ENCODE measurements at regions not wholly inside any gene's neighbourhood (a gene's known extent, or its start where the extent isn't known, plus 50 kb on each side); places are given as distances from the start of the nearest gene placed in this dataset.
"Not testable (repeated sequence)": the region's sequence is repeated elsewhere in the genome, so short reads cannot be mapped to it uniquely, and the experiment has no call there.

- no peak overlapping the region for H3K27ac ChIP-seq
- TF ChIP-seq POLR2A (IDR thresholded peaks at IDR 0.05) (no peak), CTCF (IDR thresholded peaks at IDR 0.05 in 4 of 5, conservative IDR thresholded peaks at IDR 0.05 in 1 of 5) (no peak)
- no peak overlapping the region for H3K4me3 ChIP-seq
- H3K27me3 ChIP-seq = no peaks in the 10 kb centered on the region
- no peaks in the 10 kb centered on the region for H3K9me3 ChIP-seq
- in situ Hi-C loops (cut with MboI; ENCODE audit: low sequenced_read_pairs in 4 of 4) (no loop called here), intact Hi-C loops (cut with DNase I; ENCODE audit: low total_unique reads) (no loop called here)
- DNase-seq (no peak), ATAC-seq (no peak)
- no peaks in the 10 kb centered on the region for H3K36me3 ChIP-seq
- no peaks in the 10 kb centered on the region for H3K4me1 ChIP-seq
Observed at GRCh38 chr3:75237053-75237452, 427.1 kb upstream of the FRG2C start.

- Histone ChIP-seq H3K9me3 (no peaks in the 10 kb centered on the region), H3K4me1 (no peaks in the 10 kb centered on the region), H3K4me3 (no peak overlapping the region), H3K27ac (no peak overlapping the region), H3K27me3 (no peaks in the 10 kb centered on the region), H3K36me3 (no peaks in the 10 kb centered on the region)
- in situ Hi-C loops (cut with MboI; ENCODE audit: low sequenced_read_pairs in 4 of 4) = no loop called here
- TF ChIP-seq CTCF (IDR thresholded peaks at IDR 0.05 in 4 of 5, conservative IDR thresholded peaks at IDR 0.05 in 1 of 5) (no peak), POLR2A (IDR thresholded peaks at IDR 0.05) (no peak)
- DNase-seq = no peak
- intact Hi-C loops (cut with DNase I; ENCODE audit: low total_unique reads) = no loop called here
- no peak for ATAC-seq
Observed at GRCh38 chr3:75237477-75237876, 426.7 kb upstream of the FRG2C start.

- H3K27ac ChIP-seq; ATAC-seq; H3K9me3 ChIP-seq; H3K27me3 ChIP-seq; H3K4me1 ChIP-seq; DNase-seq; H3K4me3 ChIP-seq; in situ Hi-C loops (cut with MboI; ENCODE audit: low sequenced_read_pairs in 4 of 4); H3K36me3 ChIP-seq; intact Hi-C loops (cut with DNase I; ENCODE audit: low total_unique reads): not testable (repeated sequence)
Observed at GRCh38 chr3:75241226-75241962, 422.7 kb upstream of the FRG2C start.

GRCh38 chr3:75242012-75242735, 422.0 kb upstream of the FRG2C start:
- ATAC-seq = no peak
- intact Hi-C loops (cut with DNase I; ENCODE audit: low total_unique reads) = no loop called here

More at GRCh38 chr3:75242012-75242735, 422.0 kb upstream of the FRG2C start:
- in situ Hi-C loops (cut with MboI; ENCODE audit: low sequenced_read_pairs in 4 of 4) = no loop called here
- H3K36me3 ChIP-seq = no peaks in the 10 kb centered on the region
- no peak overlapping the region for H3K27ac ChIP-seq
- no peaks in the 10 kb centered on the region for H3K9me3 ChIP-seq
- H3K4me1 ChIP-seq = no peaks in the 10 kb centered on the region
- TF ChIP-seq POLR2A (IDR thresholded peaks at IDR 0.05) (no peak), CTCF (IDR thresholded peaks at IDR 0.05 in 4 of 5, conservative IDR thresholded peaks at IDR 0.05 in 1 of 5) (no peak)
- H3K4me3 ChIP-seq = no peak overlapping the region
- no peaks in the 10 kb centered on the region for H3K27me3 ChIP-seq
- DNase-seq = no peak
